ENCODE measurements at regions not wholly inside any gene's neighbourhood (a gene's known extent, or its start where the extent isn't known, plus 50 kb on each side); places are given as distances from the start of the nearest gene placed in this dataset.

DNA sequence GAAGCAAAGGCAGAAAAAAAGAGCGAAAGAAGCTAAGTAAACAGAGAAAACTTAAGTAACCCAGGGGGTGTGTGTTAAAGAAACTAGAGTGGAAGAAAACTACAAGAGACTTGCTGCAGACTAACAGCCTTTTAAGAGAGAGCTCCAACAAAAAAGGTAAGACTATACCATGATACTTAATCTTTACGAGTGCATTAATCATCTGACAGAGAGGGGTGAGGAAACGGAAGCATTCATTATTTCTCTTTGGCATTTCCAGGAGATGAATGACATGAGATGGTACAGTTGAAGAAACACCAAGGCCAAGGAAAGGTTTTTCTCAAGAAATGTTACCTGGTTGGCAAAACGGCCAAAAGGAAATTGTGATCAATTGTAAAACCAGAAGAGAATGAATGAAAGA, 906.8 kb downstream of the QKI start (continued):
- TF ChIP-seq, protein P1, sequence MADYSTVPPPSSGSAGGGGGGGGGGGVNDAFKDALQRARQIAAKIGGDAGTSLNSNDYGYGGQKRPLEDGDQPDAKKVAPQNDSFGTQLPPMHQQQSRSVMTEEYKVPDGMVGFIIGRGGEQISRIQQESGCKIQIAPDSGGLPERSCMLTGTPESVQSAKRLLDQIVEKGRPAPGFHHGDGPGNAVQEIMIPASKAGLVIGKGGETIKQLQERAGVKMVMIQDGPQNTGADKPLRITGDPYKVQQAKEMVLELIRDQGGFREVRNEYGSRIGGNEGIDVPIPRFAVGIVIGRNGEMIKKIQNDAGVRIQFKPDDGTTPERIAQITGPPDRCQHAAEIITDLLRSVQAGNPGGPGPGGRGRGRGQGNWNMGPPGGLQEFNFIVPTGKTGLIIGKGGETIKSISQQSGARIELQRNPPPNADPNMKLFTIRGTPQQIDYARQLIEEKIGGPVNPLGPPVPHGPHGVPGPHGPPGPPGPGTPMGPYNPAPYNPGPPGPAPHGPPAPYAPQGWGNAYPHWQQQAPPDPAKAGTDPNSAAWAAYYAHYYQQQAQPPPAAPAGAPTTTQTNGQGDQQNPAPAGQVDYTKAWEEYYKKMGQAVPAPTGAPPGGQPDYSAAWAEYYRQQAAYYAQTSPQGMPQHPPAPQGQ (CRISPR knock-in tag; IDR thresholded peaks at IDR 0.05; ENCODE audit: borderline replicate concordance), result no peak

DNA sequence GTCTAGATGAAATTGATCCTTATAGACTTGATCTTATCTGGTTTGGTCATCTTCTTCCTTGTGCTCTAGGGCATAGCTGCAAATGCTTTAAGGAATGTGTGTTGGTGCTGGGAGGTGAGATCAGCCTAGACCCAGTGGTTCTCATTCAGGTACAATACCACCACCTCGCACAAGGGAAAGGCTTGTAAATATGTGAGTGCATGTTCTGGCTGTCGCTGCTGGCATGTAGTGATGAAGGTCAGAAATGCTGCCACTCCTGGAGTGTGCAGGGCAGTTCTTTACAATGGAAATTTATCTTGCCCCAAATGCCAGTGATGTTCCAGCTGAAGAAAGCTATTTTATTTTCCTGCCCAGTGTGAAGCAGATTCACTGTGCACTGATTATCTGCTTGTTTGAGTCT, 900.9 kb downstream of the QKI start:
- in situ Hi-C loops (cut with HindIII; ENCODE audit: extremely low pct_ligation_motif_present, low pct_unique_long_range_greater_than_20kb) (no loop called here), intact Hi-C loops (cut with micrococcal nuclease; ENCODE audit: unreplicated experiment) (no loop called here)
- H3K27ac ChIP-seq (ENCODE audit: extremely low read length, insufficient read depth, low read length), result no peak overlapping the region
- no peak for FAIRE-seq
- ChIA-PET POLR2A (no interaction called here), CTCF (ENCODE audit: low intra/inter-chr PET ratio, low total read pairs) (no interaction called here)
- no peak overlapping the region for H2AFZ ChIP-seq (ENCODE audit: low read length)
- 0% methylated on average over 2 of the region's 2 CpGs for WGBS (ENCODE audit: low lambda C conversion rate)
- no peak overlapping the region for H3K9ac ChIP-seq (ENCODE audit: insufficient read depth, low read depth, low read length)
- H3K36me3 ChIP-seq (replicated peaks in 1 of 2; ENCODE audit: control insufficient read depth in 1 of 2, insufficient read depth in 2 of 2, low read length in 2 of 2), result no peaks in the 10 kb centered on the region
- no peaks in the 10 kb centered on the region for H3K4me1 ChIP-seq (ENCODE audit: insufficient read depth, low read length)
- H4K20me1 ChIP-seq (ENCODE audit: insufficient read depth, low read length), result no peaks in the 10 kb centered on the region
- DNase-seq (ENCODE audit: low spot score), result no peak
- no TSS peak for BruUV-seq (replicated peaks)
- H3K9me3 ChIP-seq (ENCODE audit: low read length), result peaks cover 95% of the 10 kb centered on the region
- no peaks in the 10 kb centered on the region for H3K27me3 ChIP-seq (ENCODE audit: control insufficient read depth in 1 of 2, insufficient read depth in 2 of 2, low read length in 2 of 2)
- no peak for TF ChIP-seq DPF2 (CRISPR knock-in tag; IDR thresholded peaks at IDR 0.05; ENCODE audit: borderline replicate concordance, low read depth)
- no peak for TF ChIP-seq XRCC5 (optimal IDR thresholded peaks at IDR 0.05; ENCODE audit: low read length)
- no peak for TF ChIP-seq FIP1L1 (IDR thresholded peaks at IDR 0.05; ENCODE audit: borderline replicate concordance, insufficient read depth, low read depth, low read length)
- TF ChIP-seq CREB1 (IDR thresholded peaks at IDR 0.05), result no peak
- TF ChIP-seq CREB1 (CRISPR knock-in tag; IDR thresholded peaks at IDR 0.05), result no peak
- no peak for TF ChIP-seq PAX8 (CRISPR knock-in tag; IDR thresholded peaks at IDR 0.05; ENCODE audit: borderline replicate concordance)
- TF ChIP-seq ZNF724P (CRISPR knock-in tag; IDR thresholded peaks at IDR 0.05; ENCODE audit: borderline replicate concordance), result no peak
- no peak for TF ChIP-seq FOXA1 (IDR thresholded peaks at IDR 0.05)
- TF ChIP-seq FOXA1 (CRISPR knock-in tag; IDR thresholded peaks at IDR 0.05), result no peak
- no peak for TF ChIP-seq ARNT2 (CRISPR knock-in tag; IDR thresholded peaks at IDR 0.05; ENCODE audit: low read depth)
- no peak for TF ChIP-seq GATAD1 (CRISPR knock-in tag; IDR thresholded peaks at IDR 0.05)
- TF ChIP-seq ZNF781 (CRISPR knock-in tag; IDR thresholded peaks at IDR 0.05; ENCODE audit: borderline replicate concordance, not compliant biosample characterization), result no peak
- no peak for TF ChIP-seq ZNF580 (CRISPR knock-in tag; IDR thresholded peaks at IDR 0.05; ENCODE audit: borderline replicate concordance, low read depth)
- TF ChIP-seq ZC3H4 (CRISPR knock-in tag; IDR thresholded peaks at IDR 0.05; ENCODE audit: borderline replicate concordance), result no peak
- H3K4me3 ChIP-seq (replicated peaks in 1 of 3; ENCODE audit: insufficient read depth in 1 of 3, low read depth in 2 of 3, low read length in 3 of 3), result no peak overlapping the region
- no peak for ATAC-seq
- H3K4me2 ChIP-seq (ENCODE audit: low read depth, low read length), result no peak overlapping the region
- H3K79me2 ChIP-seq (ENCODE audit: insufficient read depth, low read length), result no peaks in the 10 kb centered on the region

All from HepG2 (cell line).